Islet of Langerhans (tissue), 1 donor: ENCODE measurements at regions not wholly inside any gene's neighbourhood (a gene's known extent, or its start where the extent isn't known, plus 50 kb on each side); places are given as distances from the start of the nearest gene placed in this dataset.

Source experiments
- FAIRE-seq: peaks from one replicate; lab custom pipeline; 2011; peaks lifted over from hg19 to GRCh38; lab: Jason Lieb, UNC

GRCh38 chr1:22221233-22221780 lies 78.4 kb upstream of the WNT4 start:
- FAIRE-seq = no peak

DNA sequence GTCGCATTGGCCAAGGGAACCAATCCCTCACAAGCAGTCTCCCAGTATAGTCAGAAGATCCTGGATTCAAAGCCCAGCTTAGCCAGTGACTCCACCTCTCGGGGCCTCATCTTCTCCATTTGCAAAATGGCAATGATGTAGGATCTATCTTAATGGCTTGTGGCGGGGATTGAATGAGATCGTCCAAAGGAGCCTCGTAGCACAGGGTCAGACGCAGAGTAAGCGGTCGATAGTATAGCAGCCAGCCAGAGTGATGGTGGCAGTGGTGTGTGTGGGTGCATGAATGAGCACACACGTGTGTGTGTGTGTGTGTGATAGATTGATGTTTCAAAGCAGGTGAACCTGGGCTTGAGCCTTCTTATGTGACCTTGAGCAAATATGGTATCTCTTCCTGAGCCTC lies 79.8 kb upstream of the WNT4 start:
- FAIRE-seq = no peak

DNA sequence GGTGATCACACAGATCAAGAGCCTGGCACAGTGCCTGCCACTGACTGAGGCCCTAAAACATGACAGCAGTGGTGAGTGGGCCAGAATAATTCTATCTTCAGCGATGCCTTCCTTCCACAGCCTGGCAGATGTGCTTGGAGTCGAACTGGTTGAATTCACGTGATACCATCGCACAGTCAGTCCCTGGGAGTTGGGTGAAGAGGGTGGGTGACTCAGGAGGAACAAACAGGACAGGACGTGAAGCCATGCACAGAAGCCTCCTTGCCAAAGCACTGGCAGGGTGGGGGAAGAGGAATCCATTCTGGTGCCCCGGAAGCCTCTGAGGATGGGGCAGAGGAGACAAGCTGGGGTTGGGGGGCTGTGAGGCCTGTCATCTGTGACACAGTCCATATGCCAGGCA lies 80.3 kb upstream of the WNT4 start:
- FAIRE-seq = no peak

DNA sequence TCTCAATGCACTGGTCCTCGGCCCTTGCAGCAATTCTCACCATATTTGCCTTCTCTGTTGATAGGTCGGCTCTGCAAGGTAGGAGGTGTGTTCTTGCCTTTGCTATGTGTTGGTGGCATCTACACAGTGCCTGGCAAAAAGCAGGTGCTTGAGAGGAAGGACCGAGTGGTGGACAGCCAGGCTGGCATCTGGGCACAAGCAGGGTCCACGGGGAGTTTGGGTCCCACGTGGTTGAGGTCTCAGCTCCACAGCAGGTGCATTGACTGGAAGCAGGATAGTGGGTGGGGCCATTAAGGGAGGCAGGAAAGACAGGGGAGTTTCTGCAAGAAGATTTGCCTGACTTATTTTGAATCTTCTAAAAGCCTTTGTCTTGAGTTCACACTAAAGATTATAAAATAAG lies 81.2 kb upstream of the WNT4 start:
- no peak for FAIRE-seq

DNA sequence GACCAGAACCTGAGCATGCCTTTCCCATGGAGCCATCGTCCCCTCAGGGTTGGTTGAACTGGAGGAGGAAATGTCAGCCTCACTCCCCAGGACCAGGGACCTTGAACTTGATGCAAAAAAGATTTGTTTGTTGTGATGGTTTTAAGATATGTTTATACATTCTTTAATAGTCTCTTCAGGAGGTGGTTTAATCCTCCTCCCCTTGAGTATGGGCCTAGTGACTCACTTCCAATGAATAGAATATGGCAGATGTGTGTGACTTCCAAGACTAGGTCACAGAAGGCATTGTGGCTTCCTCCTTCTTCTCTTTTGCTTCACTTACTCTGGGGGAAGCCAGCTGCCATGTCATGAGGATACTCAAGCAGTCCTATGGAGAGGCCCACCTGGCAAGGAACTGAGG lies 81.7 kb upstream of the WNT4 start:
- no peak for FAIRE-seq

GRCh38 chr1:22225858-22226589 lies 83.1 kb upstream of the WNT4 start:
- no peak for FAIRE-seq

DNA sequence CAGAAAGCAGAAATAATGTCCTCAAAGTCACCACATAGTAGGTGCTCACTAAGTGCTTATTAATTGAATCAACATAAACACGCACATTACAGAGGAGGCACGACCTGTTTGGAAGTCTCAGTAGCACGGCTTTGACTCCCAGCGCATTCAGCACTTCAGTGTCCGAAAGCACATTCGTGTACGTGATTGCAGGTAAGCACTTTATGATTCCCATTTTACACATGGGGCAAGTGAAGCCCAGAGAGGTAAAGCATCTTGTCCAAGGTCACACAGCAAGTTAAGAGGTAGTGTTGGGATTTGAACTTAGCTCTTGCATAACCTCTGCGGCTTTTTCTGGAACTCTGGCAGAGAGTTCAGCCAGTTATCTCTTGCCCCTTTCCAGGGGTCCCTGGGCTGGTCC lies 85.2 kb upstream of the WNT4 start:
- no peak for FAIRE-seq

DNA sequence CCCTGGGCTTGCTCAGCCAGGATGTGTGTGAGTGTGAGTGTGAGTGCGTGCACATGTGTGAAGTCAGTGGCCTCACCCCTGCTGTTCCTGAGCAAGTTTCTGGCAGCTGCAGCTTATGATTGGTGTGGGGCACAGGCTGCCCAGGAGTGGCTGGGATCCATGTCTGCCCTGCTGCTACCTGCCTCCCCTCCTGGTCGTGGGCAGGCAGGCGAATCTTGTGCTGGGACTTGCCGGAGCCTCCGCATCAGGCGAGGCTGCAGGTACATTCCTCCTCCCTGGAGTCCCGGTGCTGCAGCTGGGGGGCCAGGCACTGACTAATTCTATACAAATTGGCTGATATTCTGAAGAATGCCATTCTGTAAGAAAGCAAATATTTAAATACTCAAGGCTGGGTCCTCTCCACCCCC lies 85.6 kb upstream of the WNT4 start:
- FAIRE-seq = no peak

- no peak for FAIRE-seq
These were observed 86.5 kb upstream of the WNT4 start for GRCh38 chr1:22229379-22229778.

GRCh38 chr1:22231068-22231593 lies 88.2 kb upstream of the WNT4 start:
- FAIRE-seq = no peak

- FAIRE-seq = no peak
These were observed 89.2 kb upstream of the WNT4 start for GRCh38 chr1:22231995-22232690.

GRCh38 chr1:22233222-22233621 lies 90.3 kb upstream of the WNT4 start:
- no peak for FAIRE-seq

- no peak for FAIRE-seq
These were observed 91.7 kb upstream of the WNT4 start for GRCh38 chr1:22234476-22235030.

- no peak for FAIRE-seq
These were observed 93.3 kb upstream of the WNT4 start for GRCh38 chr1:22236166-22236565.

- no peak for FAIRE-seq
These were observed 94.0 kb upstream of the WNT4 start for GRCh38 chr1:22236900-22237299.

GRCh38 chr1:22237433-22238093 lies 94.7 kb upstream of the WNT4 start:
- FAIRE-seq = no peak

DNA sequence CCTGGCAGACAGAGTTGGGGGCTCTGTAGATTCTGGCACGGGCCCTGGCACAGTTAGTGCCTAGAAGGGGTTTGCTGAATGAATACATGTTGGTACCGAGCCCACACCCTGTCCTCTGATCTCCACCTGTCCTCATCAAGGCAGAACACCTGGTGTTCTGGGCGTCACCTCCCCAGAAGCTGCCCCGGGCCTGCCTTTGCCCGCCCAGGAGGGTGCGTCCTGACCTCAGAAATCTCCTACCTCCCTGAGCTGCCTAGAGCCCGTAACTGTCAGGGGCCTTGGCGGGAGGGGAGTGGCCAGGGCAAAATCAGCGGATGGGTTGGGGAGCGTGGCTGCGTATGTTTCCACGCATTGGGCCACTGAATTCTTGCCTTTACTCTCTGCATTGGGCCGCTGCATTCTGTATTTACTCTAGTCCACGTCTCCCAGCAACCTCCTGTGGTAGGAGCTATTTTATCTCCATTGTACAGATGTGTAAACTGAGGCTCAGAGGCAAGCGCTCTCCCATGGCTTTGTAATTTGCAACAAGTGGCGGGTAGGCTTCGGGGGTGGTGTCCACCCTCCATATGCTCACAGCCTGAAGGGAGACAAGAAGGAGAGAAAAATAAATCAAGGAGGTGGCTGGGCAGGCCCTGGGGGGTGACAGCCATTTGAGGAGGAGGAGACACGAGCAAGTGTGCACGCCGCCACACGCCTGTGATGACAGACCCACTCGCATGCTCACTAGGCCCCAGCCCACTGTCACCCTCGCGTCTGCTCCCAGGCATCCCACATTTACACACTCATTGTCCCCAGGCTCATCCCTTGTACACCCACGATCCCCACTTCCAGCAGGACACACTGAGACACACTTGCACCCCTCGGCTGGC lies 95.7 kb upstream of the WNT4 start:
- FAIRE-seq = no peak

DNA sequence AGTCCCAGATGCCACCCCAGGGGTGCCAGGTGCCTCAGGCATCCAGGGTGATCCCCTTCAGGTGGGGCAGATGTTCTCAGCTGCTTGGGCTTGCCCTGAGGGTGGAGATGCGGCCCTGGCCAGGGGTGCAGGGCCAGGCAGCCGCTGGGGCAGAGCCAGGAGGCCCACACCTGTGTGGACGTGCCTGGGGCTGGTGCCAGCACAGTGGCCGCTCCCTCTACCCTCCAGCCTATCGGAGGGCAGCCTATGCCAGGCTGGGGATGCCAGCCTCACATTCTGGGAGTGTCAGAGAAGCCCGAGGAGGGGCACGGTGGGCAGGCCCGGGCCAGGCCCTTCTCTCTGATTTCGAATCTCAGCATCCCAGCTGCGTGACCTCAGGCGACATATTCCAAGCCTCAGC lies 96.5 kb upstream of the WNT4 start:
- FAIRE-seq = no peak

- no peak for FAIRE-seq
These were observed 98.4 kb upstream of the WNT4 start for GRCh38 chr1:22241250-22241649.

DNA sequence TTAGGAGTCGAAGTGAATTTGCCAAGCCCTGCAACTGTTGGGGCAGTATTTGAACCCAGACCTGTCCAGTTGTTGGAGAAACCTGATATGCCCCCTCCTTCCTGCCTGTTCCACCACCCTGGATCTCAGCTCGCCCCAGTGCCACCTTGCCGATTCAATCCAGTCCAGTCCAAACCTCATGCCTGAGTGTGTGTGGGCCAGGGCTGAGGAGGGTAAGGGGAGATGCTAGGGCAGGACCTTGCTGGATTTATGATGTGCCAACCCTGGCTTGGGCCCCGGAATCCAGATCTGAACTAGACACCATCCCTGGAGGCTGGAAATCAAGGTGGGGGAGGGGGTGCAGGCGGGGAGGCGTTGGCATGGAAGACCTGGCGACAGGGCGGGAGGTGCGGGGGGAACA lies 98.9 kb upstream of the WNT4 start:
- FAIRE-seq = no peak

DNA sequence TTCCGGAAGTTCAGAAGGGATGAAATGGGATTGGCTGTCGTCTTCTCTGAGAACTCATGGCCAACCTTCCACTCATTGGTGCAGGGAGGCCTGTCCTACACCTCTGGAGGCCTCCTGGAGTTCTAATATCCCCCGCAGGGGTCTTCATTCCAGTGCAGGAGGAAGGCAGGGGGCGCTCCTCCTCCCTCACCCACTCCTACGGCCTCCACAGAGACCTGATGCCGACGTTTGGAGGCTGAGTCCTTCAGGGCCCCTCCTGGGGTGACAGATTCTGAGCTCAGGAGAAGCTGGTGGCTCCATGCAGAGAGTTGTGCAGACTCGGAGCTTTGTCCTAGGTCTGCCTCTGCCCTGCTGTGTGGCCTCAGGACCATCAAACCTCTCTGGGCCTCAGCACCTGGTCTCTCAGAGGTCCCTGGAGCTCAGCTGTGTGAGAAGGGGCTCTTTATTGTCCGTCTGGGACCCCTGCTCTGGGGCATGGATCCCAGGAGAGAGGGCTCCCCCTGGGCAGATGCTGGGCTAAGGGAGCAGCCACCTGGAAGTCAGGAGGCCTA lies 102.3 kb upstream of the WNT4 start:
- no peak for FAIRE-seq
